Mesothelial cell of epicardium (in vitro differentiated cells): ENCODE measurements at regions not wholly inside any gene's neighbourhood (a gene's known extent, or its start where the extent isn't known, plus 50 kb on each side); places are given as distances from the start of the nearest gene placed in this dataset.

ENCODE experiments used
- DNase-seq, 2 experiments: peaks; one replicate each; pipeline ENCODE4 v3.0.0; 2021; ENCODE audit warnings: low spot score in 2 of 2; ENCODE audit not compliant: unreplicated experiment in 2 of 2
- H3K27ac Mint-ChIP-seq: 2 replicates; pipeline ENCODE4 v1.8.0; 2021; ENCODE audit warnings: mixed read lengths
- H3K27me3 Mint-ChIP-seq: 2 replicates; pipeline ENCODE4 v1.8.0; 2021; ENCODE audit warnings: low read depth, mixed read lengths
- H3K36me3 Mint-ChIP-seq: 2 replicates; pipeline ENCODE4 v1.8.0; 2021; ENCODE audit warnings: mixed read lengths
- H3K4me1 Mint-ChIP-seq: 2 replicates; pipeline ENCODE4 v1.8.0; 2021; ENCODE audit warnings: mixed read lengths
- H3K4me3 Mint-ChIP-seq: 2 replicates; pipeline ENCODE4 v1.8.0; 2021; ENCODE audit warnings: mild to moderate bottlenecking, moderate library complexity, mixed read lengths
- H3K9me3 Mint-ChIP-seq: 2 replicates; pipeline ENCODE4 v1.8.0; 2021; ENCODE audit warnings: mixed read lengths
- CTCF ChIP-seq: fragments of 200-600 bp; sonication (generic); IDR thresholded peaks from one replicate; pipeline ENCODE4 v1.5.0; 2021; ENCODE audit warnings: antibody characterized with exemption; ENCODE audit not compliant: unreplicated experiment

- no peak for TF ChIP-seq CTCF
- no peak for DNase-seq
- Mint-ChIP-seq H3K4me1 (peaks cover 36% of the 10 kb centered on the region), H3K27me3 (no peaks in the 10 kb centered on the region), H3K4me3 (no peak overlapping the region), H3K27ac (no peak overlapping the region), H3K36me3 (peaks cover 5% of the 10 kb centered on the region), H3K9me3 (peaks cover 19% of the 10 kb centered on the region)
These were observed 119.5 kb downstream of the SOX9 start for GRCh38 chr17:72240333-72240732.

DNA sequence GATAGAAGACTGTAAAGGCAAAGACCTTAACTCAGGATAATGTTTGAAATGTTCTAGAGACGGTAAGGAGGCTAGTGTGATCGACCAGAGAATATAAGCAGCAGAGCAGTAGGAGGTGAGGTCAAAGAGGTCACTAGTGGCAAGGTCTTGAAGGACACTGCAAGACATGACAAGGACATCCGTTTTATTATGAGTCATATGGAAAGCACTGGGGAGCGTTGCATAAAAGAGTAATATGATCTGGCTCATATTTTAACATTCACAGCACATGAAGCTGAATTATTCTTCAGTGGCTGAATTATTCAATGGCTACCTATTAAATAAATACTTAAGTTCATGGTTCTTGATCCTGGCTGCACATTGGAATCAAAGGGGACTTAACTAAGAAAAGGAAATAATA, 123.7 kb downstream of the SOX9 start:
- no peak for DNase-seq
- H3K27me3 Mint-ChIP-seq: no peaks in the 10 kb centered on the region
- peaks cover 8% of the 10 kb centered on the region for H3K4me1 Mint-ChIP-seq
- peaks cover 3% of the 10 kb centered on the region for H3K36me3 Mint-ChIP-seq
- peaks cover 16% of the 10 kb centered on the region for H3K9me3 Mint-ChIP-seq
- no peak overlapping the region for H3K27ac Mint-ChIP-seq
- H3K4me3 Mint-ChIP-seq: no peak overlapping the region
- TF ChIP-seq CTCF: no peak

DNA sequence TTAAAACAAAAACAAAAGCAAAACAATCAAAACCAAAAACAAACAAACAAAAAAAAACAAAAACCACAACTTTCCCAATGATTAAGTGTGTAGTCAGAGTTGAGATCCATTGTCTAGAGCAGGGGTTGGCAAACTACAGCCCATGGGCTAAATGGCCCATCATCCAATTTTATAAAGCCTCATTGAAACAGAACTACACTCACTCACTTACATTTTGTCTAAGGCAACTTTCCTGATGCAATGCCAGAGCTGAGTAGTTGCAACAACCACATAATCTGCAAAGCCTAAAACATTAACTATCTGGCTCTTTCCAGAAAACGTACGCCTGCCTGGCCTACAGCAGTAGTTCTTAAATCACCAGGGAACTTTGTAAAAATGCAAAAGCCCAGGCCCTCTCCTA, 124.1 kb downstream of the SOX9 start:
- no peak for DNase-seq
- TF ChIP-seq CTCF: no peak
- H3K27me3 Mint-ChIP-seq: no peaks in the 10 kb centered on the region
- no peak overlapping the region for H3K27ac Mint-ChIP-seq
- H3K4me3 Mint-ChIP-seq: no peak overlapping the region
- H3K4me1 Mint-ChIP-seq: peaks cover 11% of the 10 kb centered on the region
- peaks cover 14% of the 10 kb centered on the region for H3K9me3 Mint-ChIP-seq
- H3K36me3 Mint-ChIP-seq: peaks cover 1% of the 10 kb centered on the region

DNA sequence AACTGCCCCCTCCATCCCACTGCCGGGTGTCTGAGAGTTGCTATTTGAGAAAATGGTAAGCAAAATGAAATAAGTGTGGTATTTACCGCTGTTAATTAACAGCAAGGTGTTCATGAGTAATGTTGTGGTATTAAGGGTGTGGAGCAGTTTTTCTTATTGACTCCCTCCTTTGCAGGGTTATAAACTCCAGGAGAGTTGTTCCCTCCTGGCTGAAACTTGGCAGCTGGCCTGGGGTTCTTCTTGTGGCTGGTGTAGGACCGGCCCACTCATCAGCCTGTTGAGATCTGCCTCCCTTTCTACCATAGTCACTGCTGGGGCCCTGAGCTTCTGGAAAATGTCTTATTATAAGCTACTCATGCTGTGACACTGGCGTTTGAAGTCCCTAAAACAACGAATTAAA, 128.6 kb downstream of the SOX9 start:
- H3K27ac Mint-ChIP-seq: no peak overlapping the region
- no peak for TF ChIP-seq CTCF
- DNase-seq: no peak
- H3K36me3 Mint-ChIP-seq: no peaks in the 10 kb centered on the region
- H3K4me1 Mint-ChIP-seq: peaks cover 10% of the 10 kb centered on the region
- H3K4me3 Mint-ChIP-seq: no peak overlapping the region
- no peaks in the 10 kb centered on the region for H3K27me3 Mint-ChIP-seq
- peaks cover 13% of the 10 kb centered on the region for H3K9me3 Mint-ChIP-seq

DNA sequence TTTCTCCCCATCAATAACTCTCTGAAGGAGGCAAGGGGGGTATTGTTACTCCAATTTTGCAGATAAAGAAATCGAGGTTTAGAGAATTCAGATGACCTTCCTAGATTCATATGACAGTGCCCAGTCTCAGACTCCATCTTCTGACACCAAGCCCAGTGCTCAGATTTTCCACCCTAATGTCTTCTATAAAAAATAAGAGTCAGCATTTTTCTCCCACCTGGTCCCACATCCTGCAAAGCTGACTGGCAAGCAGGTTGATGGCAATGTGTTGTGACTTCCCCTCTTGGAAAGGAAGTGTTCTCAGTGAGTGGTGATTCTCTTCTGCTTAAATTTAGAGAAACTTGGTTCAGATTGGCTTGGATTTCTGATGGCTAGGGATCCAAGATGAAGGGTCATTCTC, 129.4 kb downstream of the SOX9 start:
- H3K36me3 Mint-ChIP-seq: no peaks in the 10 kb centered on the region
- peaks cover 13% of the 10 kb centered on the region for H3K9me3 Mint-ChIP-seq
- no peak overlapping the region for H3K27ac Mint-ChIP-seq
- H3K4me3 Mint-ChIP-seq: no peak overlapping the region
- DNase-seq: no peak
- TF ChIP-seq CTCF: no peak
- peaks cover 10% of the 10 kb centered on the region for H3K4me1 Mint-ChIP-seq
- no peaks in the 10 kb centered on the region for H3K27me3 Mint-ChIP-seq

DNA sequence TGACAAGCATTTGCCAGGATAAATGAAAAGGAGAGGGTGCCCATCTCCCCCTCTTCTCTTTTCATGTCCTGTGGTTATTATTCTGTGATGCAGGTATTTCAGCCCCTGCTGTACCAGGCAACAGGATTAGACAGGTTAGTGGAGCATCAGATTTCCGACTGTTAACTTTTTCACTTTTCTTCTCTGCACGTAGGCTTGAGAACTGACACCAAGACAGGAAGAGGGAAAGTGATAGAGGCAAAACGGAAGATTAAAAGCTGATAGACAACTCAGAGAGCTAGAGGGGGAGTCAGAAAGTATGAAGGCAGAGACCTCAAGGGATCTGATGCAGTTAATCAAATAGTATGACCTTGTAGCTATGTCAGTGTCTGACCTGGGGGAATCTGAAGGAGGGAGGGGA, 132.8 kb downstream of the SOX9 start:
- no peak for TF ChIP-seq CTCF
- Mint-ChIP-seq H3K4me3 (no peak overlapping the region), H3K4me1 (peaks cover 10% of the 10 kb centered on the region), H3K27me3 (no peaks in the 10 kb centered on the region), H3K9me3 (peaks cover 13% of the 10 kb centered on the region), H3K27ac (no peak overlapping the region), H3K36me3 (no peaks in the 10 kb centered on the region)
- DNase-seq: no peak
